NCI-H69 (cell line): ENCODE measurements at regions not wholly inside any gene's neighbourhood (a gene's known extent, or its start where the extent isn't known, plus 50 kb on each side); places are given as distances from the start of the nearest gene placed in this dataset.
"Not testable (repeated sequence)": the region's sequence is repeated elsewhere in the genome, so short reads cannot be mapped to it uniquely, and the experiment has no call there.

ENCODE experiments used
- DNase-seq: peaks from one replicate; lab custom pipeline; 2025; lab: John Stamatoyannopoulos, UW

DNA sequence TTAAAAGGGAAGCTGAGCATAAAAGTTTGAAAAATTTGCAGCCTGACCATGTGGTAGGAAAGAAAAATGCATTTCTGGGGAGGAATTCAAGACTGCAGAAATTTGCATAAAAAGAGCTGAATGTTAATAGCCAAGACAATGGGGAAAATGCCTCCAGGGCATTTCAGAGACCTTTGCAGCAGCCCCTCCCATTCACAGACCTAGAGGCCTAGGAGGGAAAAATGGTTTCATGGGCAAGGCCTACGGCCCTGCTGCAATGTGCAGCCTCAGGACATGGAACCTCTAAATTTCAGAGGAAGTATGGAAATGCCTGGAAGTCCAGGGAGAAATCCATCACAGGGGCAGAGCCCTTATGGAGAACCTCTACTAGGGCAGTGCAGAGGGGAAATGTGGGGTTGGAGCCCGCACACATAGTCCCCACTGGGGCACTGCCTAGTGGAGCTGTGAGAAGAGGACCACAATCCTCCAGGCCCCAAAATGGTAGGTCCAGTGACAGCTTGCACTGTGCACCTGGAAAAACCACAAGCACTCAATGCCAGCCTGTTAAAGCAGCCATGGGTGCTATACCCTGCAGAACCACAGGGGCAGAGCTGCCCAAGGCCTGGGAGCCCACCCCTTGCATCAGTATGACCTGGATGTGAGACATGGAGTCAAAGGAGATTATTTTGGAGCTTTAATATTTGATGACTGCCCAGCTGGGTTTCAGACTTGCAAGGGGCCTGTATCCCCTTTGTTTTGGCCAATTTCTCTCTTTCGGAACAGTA, 243.8 kb downstream of the DNAJB9 start:
- DNase-seq: no peak

DNA sequence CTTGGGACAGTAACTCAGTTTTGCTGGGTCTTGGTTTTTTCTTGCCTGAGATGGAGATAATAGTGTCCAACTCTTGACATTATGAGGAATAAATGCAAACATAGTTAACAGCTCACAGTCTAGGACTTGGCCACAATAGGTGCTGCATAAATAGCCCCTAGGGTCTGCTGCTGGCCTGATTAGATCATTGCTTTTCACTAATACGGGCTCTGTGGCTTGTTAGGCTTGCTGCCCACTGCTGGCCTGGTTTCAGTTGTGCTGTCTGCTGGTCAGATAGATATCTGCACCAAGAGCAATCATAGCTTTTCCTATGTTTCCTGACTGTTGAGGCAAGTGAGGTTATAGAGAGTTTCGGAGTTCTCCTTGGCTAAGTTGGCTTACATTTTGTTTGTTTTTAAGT, 246.1 kb downstream of the DNAJB9 start:
- no peak for DNase-seq

DNA sequence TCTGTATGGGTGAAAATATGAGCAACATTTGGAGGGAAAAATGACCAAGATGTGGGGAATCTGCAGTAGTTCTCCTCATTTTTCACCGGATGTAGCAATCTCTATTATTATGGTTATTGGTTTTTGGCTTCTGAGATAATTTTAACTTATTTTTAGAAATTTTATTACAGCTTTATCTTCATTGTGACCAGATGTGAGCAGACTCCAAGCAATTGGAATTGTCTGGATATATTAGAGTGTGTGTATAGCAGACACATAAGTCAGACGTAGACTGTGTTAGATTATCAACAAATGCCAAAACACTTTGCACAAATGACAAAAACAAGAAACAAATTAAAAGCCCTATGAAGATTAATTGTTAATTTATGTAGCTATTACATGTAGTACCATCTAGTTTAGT, 249.1 kb downstream of the DNAJB9 start:
- no peak for DNase-seq

DNA sequence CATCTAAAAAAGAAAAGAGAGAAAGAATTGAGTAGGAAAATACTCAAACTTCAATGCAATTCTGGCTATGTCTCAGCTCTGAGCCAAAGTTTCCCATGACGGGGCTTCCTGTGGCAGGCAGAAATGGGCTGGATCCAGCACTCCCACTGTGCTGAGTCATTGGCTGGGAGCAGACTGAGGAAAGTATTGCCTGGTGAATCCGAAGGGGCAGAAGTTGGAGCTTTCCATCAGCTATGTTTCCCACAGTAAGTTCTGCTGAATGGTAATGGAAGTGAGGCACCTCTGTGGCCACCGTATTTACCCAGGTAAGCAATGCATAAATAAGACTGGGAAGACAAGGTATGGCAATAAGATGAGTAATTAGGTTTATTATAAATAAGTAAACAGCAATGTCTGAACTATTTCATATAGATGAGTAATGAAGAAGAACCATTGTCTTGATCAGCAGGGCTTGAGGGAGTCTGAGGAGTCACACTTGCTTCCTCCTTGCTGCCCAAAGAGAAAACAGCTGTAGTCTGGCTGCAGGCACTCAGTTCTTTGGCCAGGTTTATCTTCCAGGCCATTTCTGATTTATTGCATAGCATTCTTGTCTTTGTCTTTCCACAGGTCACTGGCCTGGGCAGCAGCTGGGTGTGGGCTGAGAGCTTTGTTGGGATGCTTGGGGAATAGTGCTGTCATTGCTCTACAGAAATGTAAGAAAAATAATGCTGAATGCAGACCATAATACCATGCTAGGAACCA, 255.3 kb downstream of the DNAJB9 start:
- peak; percentile 8 for DNase-seq

DNA sequence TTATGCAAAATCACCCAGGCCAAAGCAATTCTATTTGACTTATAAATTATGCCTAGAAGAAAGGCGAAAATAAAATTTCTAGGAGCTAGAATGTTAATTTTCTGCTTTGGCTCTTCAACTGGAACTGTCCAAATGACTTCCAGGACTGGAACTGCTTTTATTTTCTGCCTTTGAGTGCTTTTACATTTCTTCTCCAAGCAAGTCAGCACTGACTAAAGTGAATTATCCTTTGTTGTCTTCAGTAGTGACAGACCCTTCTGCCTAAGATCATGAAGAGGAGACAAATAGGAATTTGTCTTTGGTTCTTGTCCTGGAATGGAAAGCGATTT, 255.9 kb downstream of the DNAJB9 start:
- DNase-seq: no peak

DNA sequence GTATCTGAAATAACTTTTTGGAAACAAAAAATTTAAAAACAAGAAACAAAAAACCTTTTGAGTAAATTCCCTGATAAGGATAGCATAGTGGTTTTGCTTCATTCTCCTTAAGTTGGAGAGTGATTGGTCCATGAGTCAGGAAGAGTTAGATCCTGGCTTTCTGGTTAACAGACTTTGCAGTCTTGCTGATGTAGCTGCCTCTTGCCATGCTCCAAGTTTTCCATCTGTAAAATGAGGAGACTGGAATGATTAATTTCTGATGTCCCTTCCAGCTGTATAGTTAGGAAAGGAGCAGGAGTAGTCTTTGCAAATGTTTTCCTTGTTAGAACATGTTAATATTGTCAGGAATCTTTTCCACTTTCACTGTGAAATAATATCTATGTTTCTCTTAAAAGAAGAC, 266.6 kb downstream of the DNAJB9 start:
- DNase-seq: no peak

DNA sequence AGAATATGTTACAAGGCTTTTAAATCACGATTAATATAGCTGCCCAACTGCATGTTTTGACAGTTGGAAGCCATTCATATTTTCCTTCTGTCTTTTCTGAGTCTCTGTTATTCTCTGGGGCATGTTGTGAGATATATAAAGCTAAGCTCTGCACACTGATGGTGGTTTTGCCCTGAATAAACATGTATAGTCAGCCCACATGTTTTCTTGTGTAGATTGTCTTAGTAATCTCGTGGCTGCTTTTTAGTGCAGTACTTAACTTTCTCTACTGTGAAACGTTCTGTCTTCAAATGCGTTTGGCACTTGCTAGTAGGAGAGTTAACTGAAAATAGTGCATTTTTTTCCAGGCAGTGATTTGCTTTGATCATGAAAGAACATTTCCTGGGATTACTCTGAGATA, 268.5 kb downstream of the DNAJB9 start:
- DNase-seq: no peak

DNA sequence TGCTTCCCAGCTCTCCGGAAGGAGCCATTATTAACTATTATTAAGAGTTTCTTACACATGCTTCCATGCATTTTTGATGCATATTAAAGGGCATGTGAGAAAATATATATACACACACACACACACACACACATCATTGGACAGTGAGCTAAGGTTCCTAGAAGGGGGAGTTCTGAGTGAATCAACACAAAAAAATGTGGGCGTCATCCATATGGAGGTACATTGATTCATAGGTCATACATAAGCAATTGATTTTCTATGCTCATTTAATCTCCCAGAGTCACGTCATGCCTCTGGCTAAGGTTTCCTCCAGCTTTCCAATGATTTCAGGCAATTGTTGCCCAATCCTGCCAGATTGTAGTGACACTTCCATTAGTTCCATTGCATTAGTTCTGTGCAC, 269.4 kb downstream of the DNAJB9 start:
- no peak for DNase-seq

DNA sequence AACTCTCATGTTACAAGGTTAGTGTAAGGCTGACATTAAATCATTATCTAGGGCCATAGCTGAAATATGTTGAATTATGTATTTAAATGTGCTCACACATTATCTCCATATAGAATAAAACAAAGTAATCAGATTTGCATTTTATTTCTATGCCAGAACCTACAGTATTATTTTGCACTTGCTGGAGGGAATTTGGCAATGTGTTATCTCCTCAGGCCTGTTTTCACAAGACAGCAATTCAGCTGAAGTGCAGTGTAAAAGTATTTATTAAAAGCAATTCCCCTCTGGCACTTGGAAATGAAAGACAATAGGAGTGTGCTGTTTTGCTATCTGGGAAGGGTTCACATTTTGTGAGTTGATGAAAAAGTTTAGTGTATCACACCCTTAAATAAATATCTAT, 276.3 kb downstream of the DNAJB9 start:
- no peak for DNase-seq

DNA sequence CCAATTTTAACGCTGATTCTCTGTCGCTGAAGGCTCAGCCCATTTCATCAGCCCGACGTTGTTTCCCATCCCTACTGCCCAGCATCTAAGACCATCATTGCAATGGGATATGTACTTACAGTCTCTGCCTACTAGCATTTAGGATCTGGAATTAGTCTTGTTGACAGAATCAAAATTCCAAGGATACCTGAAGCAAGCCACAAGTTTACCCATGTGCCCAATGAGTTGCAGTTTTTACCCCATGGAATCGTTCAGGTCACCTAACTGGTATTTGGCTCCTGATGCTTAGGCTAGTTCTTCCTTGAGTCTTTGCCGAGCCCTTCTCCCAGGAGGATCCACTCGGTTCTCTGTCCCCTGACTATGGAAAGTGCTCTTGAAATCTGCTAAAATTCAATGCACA, 276.8 kb downstream of the DNAJB9 start:
- no peak for DNase-seq

DNA sequence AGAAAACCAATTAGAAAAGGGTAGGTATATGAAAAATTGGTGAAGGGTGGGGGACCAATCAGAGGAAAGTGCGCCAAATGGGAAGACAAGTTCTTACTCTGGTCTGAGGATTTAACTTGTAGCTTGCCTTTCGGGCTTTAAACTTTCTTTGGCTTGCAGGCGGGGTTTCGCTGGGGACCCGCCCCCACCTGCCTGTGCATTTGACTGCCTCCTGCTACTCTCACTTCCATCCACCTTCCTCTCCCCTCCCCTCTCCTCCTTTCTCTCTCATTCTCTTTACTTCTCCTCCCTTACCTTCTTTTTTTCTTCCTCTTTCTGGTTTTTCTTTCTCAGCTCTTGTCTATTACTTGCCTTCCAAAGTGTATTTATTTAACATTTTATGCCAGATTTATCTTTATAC, 278.8 kb downstream of the DNAJB9 start:
- no peak for DNase-seq

DNA sequence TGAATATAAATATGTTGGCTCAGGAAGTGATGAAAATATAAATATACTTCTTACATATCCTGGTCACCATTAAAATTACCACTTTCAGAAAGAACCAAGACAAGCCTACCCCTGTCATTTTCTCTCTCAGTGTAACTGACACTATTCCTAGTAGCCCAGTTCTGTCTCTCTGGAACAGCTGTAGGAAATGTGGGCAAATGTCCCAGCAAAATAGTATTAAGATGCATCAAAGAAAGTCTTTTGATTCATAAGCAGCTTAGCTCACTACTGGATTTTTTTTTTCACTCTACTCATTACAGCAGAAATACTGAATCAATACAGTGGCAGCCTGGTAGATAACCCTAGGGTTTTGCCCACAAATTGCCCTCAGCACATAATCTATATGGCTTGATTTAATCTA, 290.9 kb downstream of the DNAJB9 start:
- DNase-seq: no peak

DNA sequence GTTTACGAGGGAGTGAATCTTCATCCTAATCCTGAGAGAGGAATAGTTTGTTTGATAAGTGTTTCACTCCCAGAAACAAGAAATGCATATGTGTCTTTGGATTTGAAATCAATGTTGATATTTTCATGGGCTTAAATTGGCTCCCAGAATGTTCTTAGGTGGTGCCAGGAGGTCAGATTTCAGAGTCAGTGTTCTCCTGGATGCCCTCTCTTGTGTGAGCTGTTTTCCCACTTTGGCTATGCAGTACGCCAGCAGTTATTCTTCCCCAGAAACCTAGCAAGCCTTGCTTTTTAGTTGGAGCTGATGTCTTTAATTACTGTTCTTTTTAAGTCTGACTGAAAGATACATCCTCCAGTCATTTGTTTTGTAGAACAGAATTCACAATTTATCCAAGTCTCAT, 291.4 kb downstream of the DNAJB9 start:
- DNase-seq: no peak

DNA sequence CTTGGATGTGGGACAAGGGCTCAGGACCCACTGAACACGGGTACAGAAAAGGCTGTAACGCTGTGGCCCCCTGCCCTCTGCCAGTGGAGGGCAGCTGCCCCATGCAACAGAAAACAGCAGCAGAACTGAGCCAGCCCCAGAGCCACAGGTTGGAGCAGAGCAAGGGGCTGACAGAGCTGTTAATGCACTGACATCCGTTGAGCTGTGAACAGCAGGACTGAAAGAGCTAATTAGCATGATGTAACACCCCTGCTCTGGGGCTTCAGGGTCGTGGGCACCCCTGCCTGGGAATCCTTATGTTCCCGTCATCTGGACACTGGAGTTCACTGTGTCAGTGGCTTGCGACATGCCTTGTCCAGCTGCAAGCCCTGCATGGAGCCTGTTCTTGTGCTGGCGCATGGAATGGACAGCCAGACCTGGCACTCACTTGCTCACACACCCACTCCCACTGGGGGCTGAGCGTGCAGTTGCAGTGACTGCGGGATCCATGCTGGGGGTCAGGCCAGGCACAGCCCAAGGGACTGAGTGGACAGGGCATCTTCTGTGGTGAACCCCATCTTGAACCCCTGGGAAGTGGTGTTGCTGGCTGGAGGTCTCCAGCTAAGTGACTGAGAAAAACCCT, 293.7 kb downstream of the DNAJB9 start:
- no peak for DNase-seq

DNA sequence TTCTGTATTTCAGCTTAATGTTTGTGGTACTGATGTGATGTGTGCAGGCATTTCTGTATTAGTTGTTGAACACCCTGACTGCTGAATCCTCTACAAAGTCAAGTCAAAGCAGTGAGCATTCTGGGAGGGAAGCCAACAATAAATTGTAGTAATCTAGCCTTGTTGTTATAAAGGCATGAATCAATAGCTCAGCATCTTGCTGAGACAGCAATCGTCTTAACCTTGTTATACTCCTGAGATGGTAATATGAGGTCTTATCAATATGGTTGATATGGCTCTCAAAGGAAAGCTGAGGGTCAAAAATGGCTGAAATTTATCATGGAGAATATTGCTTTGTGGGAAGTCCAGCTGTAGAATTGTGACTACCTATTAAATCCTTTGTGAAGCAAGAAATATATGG, 299.4 kb downstream of the DNAJB9 start:
- no peak for DNase-seq

DNA sequence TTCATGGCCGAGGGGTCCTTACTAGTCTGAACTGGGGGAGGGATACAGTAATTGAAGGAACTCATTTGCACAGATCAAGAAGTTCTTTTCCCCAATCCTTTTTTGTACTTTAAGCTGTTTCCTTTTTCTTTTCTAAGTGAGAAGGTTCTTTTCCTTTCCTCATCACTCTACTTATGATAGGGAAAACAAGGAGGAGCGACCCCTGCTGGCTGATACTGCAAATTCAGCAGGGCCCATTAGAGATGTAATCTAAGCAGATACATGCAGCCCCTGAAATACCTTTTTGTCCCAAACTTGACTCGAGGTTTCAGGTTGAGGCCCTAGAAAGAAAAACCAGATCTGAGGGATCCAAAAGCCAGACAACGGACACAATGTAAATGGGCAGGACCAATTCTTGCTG, 305.5 kb downstream of the DNAJB9 start:
- DNase-seq: no peak

DNA sequence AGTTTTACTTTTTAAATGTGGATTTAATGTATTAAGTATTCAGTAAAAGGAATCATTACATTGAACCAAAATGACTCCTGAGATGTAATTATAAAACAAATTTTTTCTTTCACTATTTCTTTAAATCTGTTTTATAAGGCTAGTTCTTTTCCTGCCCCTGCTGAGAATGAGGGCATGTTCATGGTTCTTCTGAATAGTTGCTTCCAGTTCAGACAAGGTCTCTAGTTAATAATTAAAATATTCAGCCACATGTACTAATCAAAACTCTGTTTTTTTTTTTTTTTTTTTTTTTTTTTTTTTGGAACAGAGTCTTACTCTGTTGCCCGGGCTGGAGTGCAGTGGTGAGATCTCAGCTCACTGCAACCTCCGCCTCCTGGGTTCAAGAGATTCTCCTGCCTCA, 321.2 kb downstream of the DNAJB9 start:
- DNase-seq: no peak

DNA sequence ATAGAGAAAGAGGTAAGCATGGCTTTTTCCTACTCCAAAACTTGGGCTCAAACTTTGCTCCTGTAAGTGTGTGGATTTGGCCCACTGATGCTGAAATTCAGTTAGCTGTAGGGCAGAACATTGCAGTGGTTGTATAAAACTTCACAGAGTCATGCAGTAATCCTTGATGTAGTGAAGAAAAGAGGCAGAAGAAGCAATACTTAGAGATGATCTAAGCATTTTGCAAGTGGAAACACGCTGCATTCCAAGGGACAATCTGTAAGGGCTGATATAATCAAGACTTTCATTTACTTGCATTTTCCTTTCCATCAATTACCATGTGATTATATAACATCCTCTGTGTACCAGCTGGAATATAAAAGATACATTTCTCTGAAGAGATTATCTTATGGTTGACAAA, 338.8 kb downstream of the DNAJB9 start:
- DNase-seq: no peak

DNA sequence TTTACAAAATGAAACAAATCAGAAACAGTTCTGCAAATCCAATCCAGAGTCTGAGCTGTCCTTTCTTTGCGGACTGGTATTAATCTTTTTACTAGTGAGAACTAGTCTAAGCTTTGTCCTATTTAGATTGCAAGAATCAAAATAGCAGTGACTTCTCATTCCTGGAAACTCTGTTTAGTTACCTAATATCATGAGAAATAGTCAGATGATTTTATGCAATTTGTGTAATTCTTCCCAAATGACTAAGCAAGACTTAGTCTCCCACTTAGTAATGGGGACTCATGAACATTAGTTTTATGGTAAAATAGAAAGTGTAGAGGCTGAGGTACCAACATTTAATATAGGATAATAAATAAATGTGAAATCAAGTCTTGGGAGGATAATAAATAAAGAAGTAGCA, 341.3 kb downstream of the DNAJB9 start:
- DNase-seq: no peak

DNA sequence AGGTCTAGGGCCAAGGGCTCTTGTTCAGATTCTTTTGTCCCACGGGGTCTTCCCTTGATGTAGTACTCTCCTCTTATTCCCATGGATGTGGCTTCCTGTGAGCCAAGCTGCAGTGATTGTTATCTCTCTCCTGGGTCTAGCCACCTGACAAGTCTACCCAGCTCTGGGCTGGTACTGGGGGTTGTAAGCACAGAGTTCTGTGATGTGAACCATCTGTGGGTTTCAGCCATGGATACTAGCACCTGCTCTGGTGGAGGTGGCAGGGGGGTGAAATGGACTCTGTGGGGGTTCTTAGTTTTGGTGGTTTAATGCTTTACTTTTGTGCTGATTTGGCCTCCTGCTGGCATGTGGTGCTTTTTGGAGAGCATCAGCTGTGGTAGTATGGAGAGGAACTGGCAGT, 350.8 kb downstream of the DNAJB9 start:
- no peak for DNase-seq

DNA sequence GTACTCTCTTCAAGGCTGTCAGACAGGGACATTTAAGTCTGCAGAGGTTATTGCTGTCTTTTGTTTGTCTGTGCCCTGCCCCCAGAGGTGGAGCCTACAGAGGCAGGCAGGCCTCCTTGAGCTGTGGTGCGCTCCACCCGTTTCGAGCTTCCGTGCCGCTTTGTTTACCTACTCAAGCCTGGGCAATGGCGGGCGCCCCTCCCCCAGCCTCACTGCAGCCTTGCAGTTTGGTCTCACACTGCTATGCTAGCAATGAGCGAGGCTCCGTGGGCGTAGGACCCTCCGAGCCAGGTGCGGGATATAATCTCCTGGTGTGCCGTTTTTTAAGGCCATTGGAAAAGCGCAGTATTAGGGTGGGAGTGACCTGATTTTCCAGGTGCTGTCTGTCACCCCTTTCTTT, 373.4 kb downstream of the DNAJB9 start:
- not testable (repeated sequence) for DNase-seq

DNA sequence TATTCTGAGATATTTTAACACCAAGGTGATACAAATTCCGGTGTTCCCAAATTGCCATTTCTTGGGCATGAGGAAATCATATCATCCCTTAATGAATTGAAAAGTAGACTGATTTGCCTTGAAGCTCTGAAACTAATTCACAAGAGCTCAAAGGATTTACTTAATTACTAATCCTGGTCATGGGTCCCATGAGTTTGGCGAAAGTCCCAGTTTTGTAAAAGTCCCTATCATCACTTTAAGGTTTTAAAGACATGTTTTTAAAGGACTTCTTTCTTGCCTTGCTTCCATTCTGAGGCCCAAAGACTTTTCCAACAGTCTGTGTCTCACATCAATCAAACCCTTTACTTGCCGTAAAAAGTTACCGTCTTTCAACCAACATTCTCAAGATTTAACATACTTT, 377.9 kb downstream of the DNAJB9 start:
- DNase-seq: no peak

DNA sequence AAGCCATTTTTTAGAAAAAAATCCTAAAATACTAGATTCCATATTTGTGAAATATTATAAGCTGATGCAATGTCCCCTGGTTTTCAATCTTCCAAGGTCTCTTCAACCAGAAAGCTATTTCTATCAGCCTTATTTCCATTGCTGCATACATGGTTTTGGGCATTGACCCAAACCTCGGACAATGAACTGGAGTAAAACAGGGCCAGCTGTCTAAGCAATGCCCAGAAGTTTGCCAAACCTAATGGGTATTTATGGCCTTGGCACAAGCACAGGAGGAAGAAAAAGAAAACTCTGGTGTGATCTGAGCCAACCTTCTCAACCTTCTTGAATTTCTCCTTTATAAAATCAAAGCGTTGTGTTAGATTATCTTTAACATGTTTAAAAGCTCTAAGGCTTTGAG, 402.3 kb downstream of the DNAJB9 start:
- DNase-seq: no peak

DNA sequence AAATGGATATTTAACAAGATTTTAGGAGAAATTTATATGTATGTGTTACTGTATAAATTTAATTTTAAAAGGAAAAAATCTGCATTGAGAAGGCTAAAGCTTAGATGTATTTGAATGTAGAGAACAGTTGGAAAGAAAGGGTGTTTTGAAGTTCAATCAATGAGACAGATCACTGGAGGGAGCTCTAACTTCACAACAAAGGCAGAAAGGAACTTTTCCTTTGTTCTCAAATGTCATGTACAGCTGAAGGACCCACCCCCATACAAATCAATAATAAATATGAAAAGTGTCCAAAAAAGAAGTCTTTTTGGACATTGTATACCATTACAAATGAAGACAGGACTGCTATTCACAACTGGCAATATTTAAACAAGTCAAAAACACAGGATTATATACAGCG, 403.4 kb downstream of the DNAJB9 start:
- peak; percentile 12 for DNase-seq
